HUES64 (cell line): ENCODE measurements at regions not wholly inside any gene's neighbourhood (a gene's known extent, or its start where the extent isn't known, plus 50 kb on each side); places are given as distances from the start of the nearest gene placed in this dataset.
"Not testable (repeated sequence)": the region's sequence is repeated elsewhere in the genome, so short reads cannot be mapped to it uniquely, and the experiment has no call there.

Source experiments
- H3K27ac ChIP-seq: 2 replicates; pipeline ENCODE4 v1.7.0; 2013; ENCODE audit warnings: low read depth, low read length, inconsistent platforms
- H3K27me3 ChIP-seq: 2 replicates; pipeline ENCODE4 v1.6.1; 2013; ENCODE audit warnings: mild to moderate bottlenecking, low read length; ENCODE audit not compliant: insufficient read depth
- H3K36me3 ChIP-seq: 2 replicates; pipeline ENCODE4 v1.6.1; 2013; ENCODE audit warnings: mild to moderate bottlenecking, low read length; ENCODE audit not compliant: insufficient read depth
- H3K4me1 ChIP-seq: 2 replicates; pipeline ENCODE4 v1.6.1; 2013; ENCODE audit warnings: mild to moderate bottlenecking, low read length, moderate library complexity; ENCODE audit not compliant: insufficient read depth
- H3K4me3 ChIP-seq: 2 replicates; pipeline ENCODE4 v1.5.1; 2013; ENCODE audit warnings: mild to moderate bottlenecking, low read length, moderate library complexity
- H3K9ac ChIP-seq: 2 replicates; pipeline ENCODE4 v1.6.1; 2013; ENCODE audit warnings: mild to moderate bottlenecking, low read depth, low read length
- H3K9me3 ChIP-seq: 2 replicates; pipeline ENCODE4 v1.6.1; 2013; ENCODE audit warnings: low read depth, low read length; ENCODE audit not compliant: insufficient read depth
- WGBS: fragments of 150-250, 120-280 bp; methylation state at CpG from one replicate; pipeline ENCODE4 v1.1.7; 2013; ENCODE audit warnings: missing lambda C conversion rate; 5-methylcytosine and 5-hydroxymethylcytosine counted together

- no peak overlapping the region for H3K9ac ChIP-seq
Measured at GRCh38 chr11:90428836-90429235, 206.0 kb upstream of the CHORDC1 start.

GRCh38 chr11:90426442-90426841 is 203.6 kb upstream of the CHORDC1 start:
- Histone ChIP-seq H3K9ac (no peak overlapping the region), H3K9me3 (no peaks in the 10 kb centered on the region), H3K4me3 (no peak overlapping the region), H3K4me1 (peaks cover 5% of the 10 kb centered on the region; the same call in 1 of the 2 replicates), H3K27me3 (no peaks in the 10 kb centered on the region), H3K36me3 (no peaks in the 10 kb centered on the region), H3K27ac (no peak overlapping the region)
- WGBS = 90% methylated on average over 5 of the region's 5 CpGs

More at GRCh38 chr11:90428836-90429235, 206.0 kb upstream of the CHORDC1 start:
- H3K4me3 ChIP-seq = no peak overlapping the region
- H3K9me3 ChIP-seq = no peaks in the 10 kb centered on the region
- no peaks in the 10 kb centered on the region for H3K4me1 ChIP-seq
- H3K36me3 ChIP-seq = no peaks in the 10 kb centered on the region
- H3K27me3 ChIP-seq = no peaks in the 10 kb centered on the region
- H3K27ac ChIP-seq = no peak overlapping the region

- H3K27ac ChIP-seq = no peak overlapping the region
Measured at GRCh38 chr11:90423378-90423777, 200.5 kb upstream of the CHORDC1 start.

GRCh38 chr11:90422787-90423186 is 199.9 kb upstream of the CHORDC1 start:
- not testable (repeated sequence) for H3K27ac ChIP-seq, H3K4me1 ChIP-seq, H3K9ac ChIP-seq, H3K9me3 ChIP-seq, H3K27me3 ChIP-seq, H3K4me3 ChIP-seq, H3K36me3 ChIP-seq
- 79% methylated on average over 8 of the region's 9 CpGs for WGBS

More at GRCh38 chr11:90423378-90423777, 200.5 kb upstream of the CHORDC1 start:
- no peaks in the 10 kb centered on the region for H3K36me3 ChIP-seq
- H3K9me3 ChIP-seq = no peaks in the 10 kb centered on the region
- WGBS = 81% methylated on average over 1 of the region's 1 CpG
- H3K27me3 ChIP-seq = no peaks in the 10 kb centered on the region
- H3K9ac ChIP-seq = peak overlapping the region; percentile 6; the same call in 1 of the 2 replicates
- H3K4me1 ChIP-seq = peaks cover 5% of the 10 kb centered on the region; the same call in 1 of the 2 replicates
- no peak overlapping the region for H3K4me3 ChIP-seq

- Histone ChIP-seq H3K4me1 (no peaks in the 10 kb centered on the region), H3K9ac (no peak overlapping the region), H3K9me3 (no peaks in the 10 kb centered on the region), H3K27me3 (no peaks in the 10 kb centered on the region), H3K27ac (no peak overlapping the region), H3K4me3 (no peak overlapping the region), H3K36me3 (no peaks in the 10 kb centered on the region)
- WGBS = 100% methylated on average over 2 of the region's 2 CpGs
Measured at GRCh38 chr11:90414221-90414620, 191.4 kb upstream of the CHORDC1 start.

- Histone ChIP-seq H3K9ac (no peak overlapping the region), H3K4me1 (no peaks in the 10 kb centered on the region), H3K36me3 (no peaks in the 10 kb centered on the region), H3K9me3 (no peaks in the 10 kb centered on the region), H3K27me3 (no peaks in the 10 kb centered on the region), H3K27ac (no peak overlapping the region), H3K4me3 (no peak overlapping the region)
Measured at GRCh38 chr11:90407350-90407749, 184.5 kb upstream of the CHORDC1 start.

GRCh38 chr11:90392692-90393091 is 169.8 kb upstream of the CHORDC1 start:
- Histone ChIP-seq H3K4me3 (no peak overlapping the region), H3K4me1 (peaks cover 3% of the 10 kb centered on the region; the same call in 1 of the 2 replicates), H3K27ac (no peak overlapping the region), H3K27me3 (no peaks in the 10 kb centered on the region), H3K9ac (no peak overlapping the region), H3K9me3 (no peaks in the 10 kb centered on the region), H3K36me3 (no peaks in the 10 kb centered on the region)
- no CpG with 5 or more reads among the region's 1 CpG for WGBS

- 81% methylated on average over 7 of the region's 7 CpGs for WGBS
- Histone ChIP-seq H3K4me3 (no peak overlapping the region), H3K9ac (no peak overlapping the region), H3K36me3 (no peaks in the 10 kb centered on the region), H3K27ac (no peak overlapping the region), H3K4me1 (peaks cover 3% of the 10 kb centered on the region; the same call in 1 of the 2 replicates), H3K27me3 (no peaks in the 10 kb centered on the region), H3K9me3 (no peaks in the 10 kb centered on the region)
Measured at GRCh38 chr11:90391756-90392155, 168.9 kb upstream of the CHORDC1 start.

- Histone ChIP-seq H3K9me3 (no peaks in the 10 kb centered on the region), H3K4me1 (no peaks in the 10 kb centered on the region), H3K27me3 (no peaks in the 10 kb centered on the region), H3K27ac (no peak overlapping the region), H3K9ac (no peak overlapping the region), H3K36me3 (no peaks in the 10 kb centered on the region), H3K4me3 (no peak overlapping the region)
- WGBS = 94% methylated on average over 5 of the region's 5 CpGs
Measured at GRCh38 chr11:90380206-90380605, 157.4 kb upstream of the CHORDC1 start.

- no peak overlapping the region for H3K27ac ChIP-seq
- no peaks in the 10 kb centered on the region for H3K9me3 ChIP-seq
- no peaks in the 10 kb centered on the region for H3K27me3 ChIP-seq
- no peak overlapping the region for H3K4me3 ChIP-seq
- no peaks in the 10 kb centered on the region for H3K4me1 ChIP-seq
- no CpG with 5 or more reads among the region's 2 CpGs for WGBS
- H3K36me3 ChIP-seq = no peaks in the 10 kb centered on the region
- no peak overlapping the region for H3K9ac ChIP-seq
Measured at GRCh38 chr11:90373971-90374370, 151.1 kb upstream of the CHORDC1 start.

- Histone ChIP-seq H3K4me3 (no peak overlapping the region), H3K9me3 (no peaks in the 10 kb centered on the region), H3K27me3 (no peaks in the 10 kb centered on the region), H3K27ac (no peak overlapping the region), H3K9ac (no peak overlapping the region), H3K4me1 (no peaks in the 10 kb centered on the region), H3K36me3 (no peaks in the 10 kb centered on the region)
- 90% methylated on average over 2 of the region's 2 CpGs for WGBS
Measured at GRCh38 chr11:90364527-90364926, 141.7 kb upstream of the CHORDC1 start.

- H3K4me3 ChIP-seq = no peak overlapping the region
- no peak overlapping the region for H3K9ac ChIP-seq
- no peaks in the 10 kb centered on the region for H3K27me3 ChIP-seq
- H3K4me1 ChIP-seq = no peaks in the 10 kb centered on the region
- 100% methylated on average over 1 of the region's 1 CpG for WGBS
- no peak overlapping the region for H3K27ac ChIP-seq
- H3K9me3 ChIP-seq = no peaks in the 10 kb centered on the region
- H3K36me3 ChIP-seq = no peaks in the 10 kb centered on the region
Measured at GRCh38 chr11:90363739-90364138, 140.9 kb upstream of the CHORDC1 start.
